Sigmoid colon (tissue), 6 donors: ENCODE measurements at regions not wholly inside any gene's neighbourhood (a gene's known extent, or its start where the extent isn't known, plus 50 kb on each side); places are given as distances from the start of the nearest gene placed in this dataset.

Experiments
- DNase-seq: peaks from one replicate; pipeline ENCODE4 v3.0.0-alpha.2; 2019
- H3K27ac ChIP-seq, 4 donors: fragments of 200-600 bp; sonication (generic); one replicate each; pipeline ENCODE4 v1.5.1; 2016 to 2019; ENCODE audit warnings: mild to moderate bottlenecking in 1 of 4
- H3K27me3 ChIP-seq, 3 donors: fragments of 200-600 bp; sonication (generic); one replicate each; pipeline ENCODE4 v1.5.1; 2019; ENCODE audit warnings: mild to moderate bottlenecking in 1 of 3
- H3K36me3 ChIP-seq, 4 donors: fragments of 200-600 bp; sonication (generic); one replicate each; pipeline ENCODE4 v1.5.1; 2016 to 2019
- H3K4me1 ChIP-seq, 4 donors: fragments of 200-600 bp; sonication (generic); one replicate each; pipeline ENCODE4 v1.5.1; 2017 to 2019
- H3K4me3 ChIP-seq, 4 donors: fragments of 200-600 bp; sonication (generic); one replicate each; pipeline ENCODE4 v1.5.1; 2017 to 2019; ENCODE audit warnings: mild to moderate bottlenecking in 2 of 4, moderate library complexity in 1 of 4
- H3K9me3 ChIP-seq, 4 donors: fragments of 200-600 bp in 3 of 4; sonication (generic) in 3 of 4; one replicate each; pipeline versions ENCODE4 v1.5.1 to v1.6.1; 2013 to 2019
- CTCF ChIP-seq, 4 experiments: fragments of 450-650 bp in 3 of 4; fragments of 200-600 bp in 1 of 4; IDR thresholded peaks; one replicate each; pipeline ENCODE4 v1.5.1; 2016 to 2019; ENCODE audit warnings: antibody characterized with exemption in 4 of 4, mild to moderate bottlenecking in 3 of 4, moderate library complexity in 2 of 4
- EP300 ChIP-seq, 4 donors: sonication (generic); formaldehyde crosslinking; IDR thresholded peaks; one replicate each; pipeline ENCODE4 v1.6.1; 2017; ENCODE audit warnings: antibody characterized with exemption in 4 of 4
- POLR2A ChIP-seq, 2 donors: fragments of 450-650 bp; IDR thresholded peaks; one replicate each; pipeline ENCODE4 v1.6.1; 2016; ENCODE audit warnings: antibody characterized with exemption in 2 of 2, mild to moderate bottlenecking in 2 of 2, moderate library complexity in 2 of 2
- POLR2AphosphoS5 ChIP-seq, 4 donors: sonication (generic); formaldehyde crosslinking; IDR thresholded peaks; one replicate each; pipeline ENCODE4 v1.6.1; 2017; ENCODE audit warnings: antibody characterized with exemption in 4 of 4
- WGBS, 2 donors: extraction: QIAGEN DNeasy Blood & Tissue Kit; methylation state at CpG; one replicate each; pipeline ENCODE4 v1.1.7; 2013; 5-methylcytosine and 5-hydroxymethylcytosine counted together
- intact Hi-C: fragments of 100-400 bp; cut with DNase I; formaldehyde crosslinking; loops from one replicate; pipeline ENCODE4 v1.15.1; 2023
- donor health status: healthy with polysubstance abuse.
- donor health status: healthy.

GRCh38 chr3:29033511-29033910 is 247.4 kb upstream of the RBMS3 start:
- DNase-seq: no peak
- no peak overlapping the region for H3K27ac ChIP-seq
- 87 to 89% methylated on average over 3 of the region's 3 CpGs for WGBS, 2 donors
- no peaks in the 10 kb centered on the region for H3K36me3 ChIP-seq
- intact Hi-C loops: no loop called here
- H3K4me3 ChIP-seq: no peak overlapping the region
- no peaks in the 10 kb centered on the region for H3K9me3 ChIP-seq
- TF ChIP-seq EP300 (IDR thresholded peaks at IDR 0.05): no peak
- TF ChIP-seq POLR2A (IDR thresholded peaks at IDR 0.05): no peak
- no peak for TF ChIP-seq CTCF (IDR thresholded peaks at IDR 0.05)
- no peak for TF ChIP-seq POLR2AphosphoS5 (IDR thresholded peaks at IDR 0.05)
- H3K4me1 ChIP-seq: no peaks in the 10 kb centered on the region
- no peaks in the 10 kb centered on the region for H3K27me3 ChIP-seq

- WGBS, 2 donors: 49 to 76% methylated on average over 2 of the region's 2 CpGs
Observed at GRCh38 chr3:29050155-29050554, 230.7 kb upstream of the RBMS3 start.

GRCh38 chr3:29057326-29057725 is 223.5 kb upstream of the RBMS3 start:
- no peaks in the 10 kb centered on the region for H3K36me3 ChIP-seq
- intact Hi-C loops: no loop called here
- no peaks in the 10 kb centered on the region for H3K4me1 ChIP-seq
- H3K9me3 ChIP-seq: peaks cover 0 to 5% (median 0%) of the 10 kb centered on the region in 4 donors
- DNase-seq: no peak
- no peak for TF ChIP-seq POLR2A (IDR thresholded peaks at IDR 0.05)
- no peak for TF ChIP-seq EP300 (IDR thresholded peaks at IDR 0.05)
- TF ChIP-seq CTCF (IDR thresholded peaks at IDR 0.05): no peak
- TF ChIP-seq POLR2AphosphoS5 (IDR thresholded peaks at IDR 0.05): no peak
- H3K27ac ChIP-seq: no peak overlapping the region
- H3K27me3 ChIP-seq: no peaks in the 10 kb centered on the region
- no peak overlapping the region for H3K4me3 ChIP-seq

More at GRCh38 chr3:29050155-29050554, 230.7 kb upstream of the RBMS3 start:
- Histone ChIP-seq H3K9me3 (no peaks in the 10 kb centered on the region), H3K4me1 (no peaks in the 10 kb centered on the region), H3K27me3 (no peaks in the 10 kb centered on the region), H3K27ac (no peak overlapping the region), H3K36me3 (no peaks in the 10 kb centered on the region), H3K4me3 (no peak overlapping the region)
- intact Hi-C loops: no loop called here
- TF ChIP-seq POLR2A (IDR thresholded peaks at IDR 0.05): no peak
- no peak for TF ChIP-seq EP300 (IDR thresholded peaks at IDR 0.05)
- TF ChIP-seq POLR2AphosphoS5 (IDR thresholded peaks at IDR 0.05): no peak
- no peak for TF ChIP-seq CTCF (IDR thresholded peaks at IDR 0.05)
- no peak for DNase-seq

GRCh38 chr3:29064085-29064484 is 216.8 kb upstream of the RBMS3 start:
- H3K27ac ChIP-seq: peak overlapping the region in 2 of 4 donors; percentile 54 to 61
- TF ChIP-seq CTCF (IDR thresholded peaks at IDR 0.05) (no peak), POLR2AphosphoS5 (IDR thresholded peaks at IDR 0.05) (peak in 1 of 4 donors; percentile 57), EP300 (IDR thresholded peaks at IDR 0.05) (no peak), POLR2A (IDR thresholded peaks at IDR 0.05) (no peak)
- H3K9me3 ChIP-seq: no peaks in the 10 kb centered on the region
- H3K36me3 ChIP-seq: no peaks in the 10 kb centered on the region
- H3K27me3 ChIP-seq: no peaks in the 10 kb centered on the region
- peaks cover 0 to 30% (median 13%) of the 10 kb centered on the region in 4 donors for H3K4me1 ChIP-seq
- no peak overlapping the region for H3K4me3 ChIP-seq
- WGBS, 2 donors: 44 to 52% methylated on average over 1 of the region's 1 CpG
- no peak for DNase-seq
- intact Hi-C loops: no loop called here

- H3K27ac ChIP-seq: peak overlapping the region in 3 of 4 donors; percentile 54 to 61 (median 58)
- intact Hi-C loops: no loop called here
- peak; percentile 75 for DNase-seq
Observed at GRCh38 chr3:29065211-29065785, 215.6 kb upstream of the RBMS3 start.

More at GRCh38 chr3:29065211-29065785, 215.6 kb upstream of the RBMS3 start:
- 12 to 52% methylated on average over 2 of the region's 2 CpGs for WGBS, 2 donors
- peaks cover 0 to 30% (median 13%) of the 10 kb centered on the region in 4 donors for H3K4me1 ChIP-seq
- no peaks in the 10 kb centered on the region for H3K27me3 ChIP-seq
- H3K4me3 ChIP-seq: no peak overlapping the region
- no peak for TF ChIP-seq POLR2A (IDR thresholded peaks at IDR 0.05)
- no peak for TF ChIP-seq EP300 (IDR thresholded peaks at IDR 0.05)
- TF ChIP-seq POLR2AphosphoS5 (IDR thresholded peaks at IDR 0.05): peak in 3 of 4 donors; percentile 13 to 31 (median 14)
- TF ChIP-seq CTCF (IDR thresholded peaks at IDR 0.05): no peak
- no peaks in the 10 kb centered on the region for H3K9me3 ChIP-seq
- no peaks in the 10 kb centered on the region for H3K36me3 ChIP-seq
